ENCODE measurements at regions not wholly inside any gene's neighbourhood (a gene's known extent, or its start where the extent isn't known, plus 50 kb on each side); places are given as distances from the start of the nearest gene placed in this dataset.

DNA sequence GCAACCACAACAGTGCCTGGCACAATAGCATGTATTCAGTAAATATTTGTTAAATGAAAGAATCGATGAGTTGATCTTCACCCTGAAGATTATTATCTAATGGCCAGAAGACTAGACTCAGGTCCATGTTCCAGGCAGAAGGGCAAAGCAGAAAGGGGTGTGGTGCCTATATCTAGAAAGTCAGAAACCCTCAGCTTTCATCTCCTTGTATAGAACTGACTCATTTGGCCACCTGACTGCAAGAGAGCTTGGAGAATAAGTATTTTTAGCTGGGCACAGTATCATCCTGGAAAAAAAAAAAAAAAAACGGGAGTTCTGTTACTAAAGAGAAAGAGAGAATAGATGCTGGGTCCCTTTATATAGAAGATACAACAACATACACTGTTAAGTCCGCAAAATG, 69.7 kb upstream of the SPRED1 start:
- TF ChIP-seq EZH2phosphoT487 (IDR thresholded peaks at IDR 0.05; ENCODE audit: borderline replicate concordance, low read length) (no peak), EZH2 (IDR thresholded peaks at IDR 0.05; ENCODE audit: low read length, unreplicated experiment) (no peak)
